ENCODE measurements at regions not wholly inside any gene's neighbourhood (a gene's known extent, or its start where the extent isn't known, plus 50 kb on each side); places are given as distances from the start of the nearest gene placed in this dataset.

GRCh38 chr7:53485354-53485753 lies 449.9 kb downstream of the POM121L12 start:
- TF ChIP-seq ZNF776 (tag by site-specific recombination; IDR thresholded peaks at IDR 0.05; ENCODE audit: borderline replicate concordance) (no peak), ZBTB8A (tag by site-specific recombination; IDR thresholded peaks at IDR 0.05) (no peak), ZNF394 (tag by site-specific recombination; IDR thresholded peaks at IDR 0.05; ENCODE audit: borderline replicate concordance) (no peak), ZSCAN30 (tag by site-specific recombination; IDR thresholded peaks at IDR 0.05) (no peak), ZNF692 (tag by site-specific recombination; IDR thresholded peaks at IDR 0.05) (no peak), ZNF174 (tag by site-specific recombination; IDR thresholded peaks at IDR 0.05) (no peak), PATZ1 (tag by site-specific recombination; IDR thresholded peaks at IDR 0.05) (no peak), ZNF777 (tag by site-specific recombination; IDR thresholded peaks at IDR 0.05; ENCODE audit: borderline replicate concordance) (no peak), ZNF341 (tag by site-specific recombination; IDR thresholded peaks at IDR 0.05; ENCODE audit: low read depth) (no peak), ZFHX2 (tag by site-specific recombination; conservative IDR thresholded peaks at IDR 0.05) (no peak), YY1 (tag by site-specific recombination; IDR thresholded peaks at IDR 0.05) (no peak), ZNF449 (tag by site-specific recombination; IDR thresholded peaks at IDR 0.05) (no peak)
- TF ChIP-seq, protein P1, sequence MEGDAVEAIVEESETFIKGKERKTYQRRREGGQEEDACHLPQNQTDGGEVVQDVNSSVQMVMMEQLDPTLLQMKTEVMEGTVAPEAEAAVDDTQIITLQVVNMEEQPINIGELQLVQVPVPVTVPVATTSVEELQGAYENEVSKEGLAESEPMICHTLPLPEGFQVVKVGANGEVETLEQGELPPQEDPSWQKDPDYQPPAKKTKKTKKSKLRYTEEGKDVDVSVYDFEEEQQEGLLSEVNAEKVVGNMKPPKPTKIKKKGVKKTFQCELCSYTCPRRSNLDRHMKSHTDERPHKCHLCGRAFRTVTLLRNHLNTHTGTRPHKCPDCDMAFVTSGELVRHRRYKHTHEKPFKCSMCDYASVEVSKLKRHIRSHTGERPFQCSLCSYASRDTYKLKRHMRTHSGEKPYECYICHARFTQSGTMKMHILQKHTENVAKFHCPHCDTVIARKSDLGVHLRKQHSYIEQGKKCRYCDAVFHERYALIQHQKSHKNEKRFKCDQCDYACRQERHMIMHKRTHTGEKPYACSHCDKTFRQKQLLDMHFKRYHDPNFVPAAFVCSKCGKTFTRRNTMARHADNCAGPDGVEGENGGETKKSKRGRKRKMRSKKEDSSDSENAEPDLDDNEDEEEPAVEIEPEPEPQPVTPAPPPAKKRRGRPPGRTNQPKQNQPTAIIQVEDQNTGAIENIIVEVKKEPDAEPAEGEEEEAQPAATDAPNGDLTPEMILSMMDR (tag by site-specific recombination; IDR thresholded peaks at IDR 0.05): no peak
- TF ChIP-seq, protein P2, sequence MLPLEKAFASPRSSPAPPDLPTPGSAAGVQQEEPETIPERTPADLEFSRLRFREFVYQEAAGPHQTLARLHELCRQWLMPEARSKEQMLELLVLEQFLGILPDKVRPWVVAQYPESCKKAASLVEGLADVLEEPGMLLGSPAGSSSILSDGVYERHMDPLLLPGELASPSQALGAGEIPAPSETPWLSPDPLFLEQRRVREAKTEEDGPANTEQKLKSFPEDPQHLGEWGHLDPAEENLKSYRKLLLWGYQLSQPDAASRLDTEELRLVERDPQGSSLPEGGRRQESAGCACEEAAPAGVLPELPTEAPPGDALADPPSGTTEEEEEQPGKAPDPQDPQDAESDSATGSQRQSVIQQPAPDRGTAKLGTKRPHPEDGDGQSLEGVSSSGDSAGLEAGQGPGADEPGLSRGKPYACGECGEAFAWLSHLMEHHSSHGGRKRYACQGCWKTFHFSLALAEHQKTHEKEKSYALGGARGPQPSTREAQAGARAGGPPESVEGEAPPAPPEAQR (tag by site-specific recombination; IDR thresholded peaks at IDR 0.05): no peak
